MM.1S (cell line): ENCODE measurements at regions not wholly inside any gene's neighbourhood (a gene's known extent, or its start where the extent isn't known, plus 50 kb on each side); places are given as distances from the start of the nearest gene placed in this dataset.

Experiments
- DNase-seq: peaks from one replicate; pipeline ENCODE4 v3.0.0-alpha.2; 2015
- H2AFZ ChIP-seq: fragments of 300-600 bp; sonication (generic); 2 replicates; pipeline ENCODE4 v1.6.0; 2016; ENCODE audit warnings: antibody characterized with exemption, low read length
- H3F3A ChIP-seq: fragments of 300-600 bp; sonication (generic); 2 replicates; pipeline ENCODE4 v1.6.1; 2016; ENCODE audit warnings: mild to moderate bottlenecking, antibody characterized with exemption, low read length, moderate library complexity, mixed read lengths; ENCODE audit not compliant: insufficient read depth
- H3K27ac ChIP-seq: fragments of 300-600 bp; sonication (generic); 2 replicates; pipeline ENCODE4 v1.5.1; 2016; ENCODE audit warnings: mild to moderate bottlenecking, low read length
- H3K27me3 ChIP-seq: fragments of 300-600 bp; sonication (generic); replicated peaks from 2 replicates; pipeline ENCODE4 v1.6.0; 2016; ENCODE audit warnings: low read length; ENCODE audit not compliant: insufficient read depth
- H3K36me3 ChIP-seq: fragments of 300-600 bp; sonication (generic); replicated peaks from 2 replicates; pipeline ENCODE4 v1.6.1; 2016; ENCODE audit warnings: mild to moderate bottlenecking, low read length, mixed read lengths; ENCODE audit not compliant: insufficient read depth
- H3K4me1 ChIP-seq: fragments of 300-600 bp; sonication (generic); 2 replicates; pipeline ENCODE4 v1.6.1; 2016; ENCODE audit warnings: low read length, mixed read lengths
- H3K4me2 ChIP-seq: fragments of 300-600 bp; sonication (generic); 2 replicates; pipeline ENCODE4 v1.6.0; 2016; ENCODE audit warnings: low read depth, low read length
- H3K4me3 ChIP-seq: fragments of 300-600 bp; sonication (generic); 2 replicates; pipeline ENCODE4 v1.5.1; 2016; ENCODE audit warnings: low read length, mixed read lengths
- H3K79me2 ChIP-seq: fragments of 300-600 bp; sonication (generic); 2 replicates; pipeline ENCODE4 v1.6.1; 2016; ENCODE audit warnings: mixed run types, low read length, mixed read lengths
- H3K9ac ChIP-seq: fragments of 300-600 bp; sonication (generic); 2 replicates; pipeline ENCODE4 v1.6.1; 2016; ENCODE audit warnings: low read length, mixed read lengths
- H3K9me2 ChIP-seq: fragments of 300-600 bp; sonication (generic); replicated peaks from 2 replicates; pipeline ENCODE4 v1.6.1; 2016; ENCODE audit warnings: mild to moderate bottlenecking, low read length, mixed read lengths; ENCODE audit not compliant: insufficient read depth
- H3K9me3 ChIP-seq: fragments of 300-600 bp; sonication (generic); replicated peaks from 2 replicates; pipeline ENCODE4 v1.6.1; 2016; ENCODE audit warnings: mild to moderate bottlenecking, low read length, mixed read lengths; ENCODE audit not compliant: insufficient read depth
- H4K20me1 ChIP-seq: fragments of 300-600 bp; sonication (generic); 2 replicates; pipeline ENCODE4 v1.6.1; 2016; ENCODE audit warnings: mild to moderate bottlenecking, low read length, moderate library complexity, mixed read lengths; ENCODE audit not compliant: insufficient read depth
- EZH2 ChIP-seq: fragments of 300-600 bp; sonication (generic); optimal IDR thresholded peaks from 2 replicates; pipeline ENCODE3; 2017; ENCODE audit warnings: low read depth, mild to moderate bottlenecking, antibody characterized with exemption, low read length, mixed read lengths
- EZH2phosphoT487 ChIP-seq: fragments of 300-600 bp; sonication (generic); IDR thresholded peaks from 2 replicates; pipeline ENCODE4 v1.6.1; 2018; ENCODE audit warnings: antibody characterized with exemption, low read length
- TF ChIP-seq, protein P1 (sequence below): fragments of 300-600 bp; sonication (generic); IDR thresholded peaks from 2 replicates; pipeline ENCODE4 v1.5.1; 2016; ENCODE audit warnings: antibody characterized with exemption, low read length, mixed read lengths

DNA sequence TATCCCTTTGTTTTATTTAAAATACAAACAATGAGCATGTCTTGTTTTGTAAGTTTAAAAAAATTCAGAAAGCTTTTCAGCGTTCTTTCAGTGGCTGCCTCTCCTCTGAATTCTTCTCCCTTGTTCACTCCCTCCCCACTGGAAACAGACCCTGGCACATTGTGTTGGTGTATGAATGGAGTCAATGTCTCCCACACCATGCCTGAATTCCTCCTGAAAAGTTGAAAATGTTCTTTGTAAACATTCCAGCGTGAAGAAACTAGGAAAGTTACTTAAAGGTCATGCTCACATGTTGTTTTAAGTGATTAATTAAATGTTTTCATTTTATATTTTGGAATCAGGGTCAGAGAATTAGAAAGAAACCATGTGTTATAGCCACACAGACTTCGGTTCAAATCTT lies 136.9 kb upstream of the DYNLRB2 start:
- no peaks in the 10 kb centered on the region for H4K20me1 ChIP-seq
- H3K4me3 ChIP-seq = no peak overlapping the region
- H3K4me2 ChIP-seq = no peak overlapping the region
- H3K9me3 ChIP-seq = no peaks in the 10 kb centered on the region
- DNase-seq = no peak
- no peak overlapping the region for H3K27ac ChIP-seq
- no peaks in the 10 kb centered on the region for H3K79me2 ChIP-seq
- no peak overlapping the region for H2AFZ ChIP-seq
- no peak for TF ChIP-seq EZH2
- TF ChIP-seq, protein P1, sequence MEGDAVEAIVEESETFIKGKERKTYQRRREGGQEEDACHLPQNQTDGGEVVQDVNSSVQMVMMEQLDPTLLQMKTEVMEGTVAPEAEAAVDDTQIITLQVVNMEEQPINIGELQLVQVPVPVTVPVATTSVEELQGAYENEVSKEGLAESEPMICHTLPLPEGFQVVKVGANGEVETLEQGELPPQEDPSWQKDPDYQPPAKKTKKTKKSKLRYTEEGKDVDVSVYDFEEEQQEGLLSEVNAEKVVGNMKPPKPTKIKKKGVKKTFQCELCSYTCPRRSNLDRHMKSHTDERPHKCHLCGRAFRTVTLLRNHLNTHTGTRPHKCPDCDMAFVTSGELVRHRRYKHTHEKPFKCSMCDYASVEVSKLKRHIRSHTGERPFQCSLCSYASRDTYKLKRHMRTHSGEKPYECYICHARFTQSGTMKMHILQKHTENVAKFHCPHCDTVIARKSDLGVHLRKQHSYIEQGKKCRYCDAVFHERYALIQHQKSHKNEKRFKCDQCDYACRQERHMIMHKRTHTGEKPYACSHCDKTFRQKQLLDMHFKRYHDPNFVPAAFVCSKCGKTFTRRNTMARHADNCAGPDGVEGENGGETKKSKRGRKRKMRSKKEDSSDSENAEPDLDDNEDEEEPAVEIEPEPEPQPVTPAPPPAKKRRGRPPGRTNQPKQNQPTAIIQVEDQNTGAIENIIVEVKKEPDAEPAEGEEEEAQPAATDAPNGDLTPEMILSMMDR = no peak
- no peak for TF ChIP-seq EZH2phosphoT487
- H3F3A ChIP-seq = no peaks in the 10 kb centered on the region
- H3K9ac ChIP-seq = no peak overlapping the region
- no peaks in the 10 kb centered on the region for H3K4me1 ChIP-seq
- no peaks in the 10 kb centered on the region for H3K9me2 ChIP-seq
- no peaks in the 10 kb centered on the region for H3K27me3 ChIP-seq
- H3K36me3 ChIP-seq = no peaks in the 10 kb centered on the region

DNA sequence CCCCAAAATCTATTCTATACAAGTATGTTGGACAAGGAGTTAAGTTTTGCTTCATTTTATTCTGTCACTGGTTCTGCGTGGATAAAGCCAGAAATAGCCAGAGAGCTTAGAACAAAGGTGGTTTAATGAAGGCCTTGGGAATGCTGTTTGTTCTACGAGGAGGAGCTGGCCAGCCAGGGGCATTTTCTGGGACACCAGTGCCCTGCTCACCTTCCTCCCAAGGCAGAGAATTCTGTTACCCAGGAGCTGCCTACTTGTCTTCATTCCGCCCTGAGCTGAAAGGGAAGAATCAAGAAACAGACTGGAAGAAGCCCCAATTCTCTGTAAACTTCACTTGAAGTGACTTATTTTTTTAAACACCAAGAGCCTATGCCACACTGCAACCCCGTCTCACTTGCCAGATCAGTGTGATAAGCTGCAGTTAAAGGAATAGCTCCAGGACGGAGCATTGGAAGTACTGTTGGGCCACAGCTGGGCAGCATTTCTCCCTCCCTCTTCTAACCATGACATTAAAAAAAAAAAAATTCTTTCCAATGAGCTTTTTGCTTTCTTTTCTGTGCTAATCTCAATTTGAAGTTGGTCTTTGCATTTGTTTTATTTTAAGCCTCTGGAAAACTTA lies 149.8 kb upstream of the DYNLRB2 start:
- no peaks in the 10 kb centered on the region for H3K27me3 ChIP-seq
- H3K36me3 ChIP-seq = no peaks in the 10 kb centered on the region
- H3K9ac ChIP-seq = no peak overlapping the region
- no peaks in the 10 kb centered on the region for H3K79me2 ChIP-seq
- DNase-seq = no peak
- no peaks in the 10 kb centered on the region for H3K9me2 ChIP-seq
- H3K9me3 ChIP-seq = no peaks in the 10 kb centered on the region
- H3K4me3 ChIP-seq = no peak overlapping the region
- H3F3A ChIP-seq = no peaks in the 10 kb centered on the region
- no peaks in the 10 kb centered on the region for H4K20me1 ChIP-seq
- no peaks in the 10 kb centered on the region for H3K4me1 ChIP-seq
- no peak overlapping the region for H3K27ac ChIP-seq
- no peak overlapping the region for H3K4me2 ChIP-seq
- H2AFZ ChIP-seq = no peak overlapping the region
- no peak for TF ChIP-seq EZH2phosphoT487
- TF ChIP-seq EZH2 = no peak
- TF ChIP-seq, protein P1 = no peak

- no peak overlapping the region for H3K9ac ChIP-seq
- no peaks in the 10 kb centered on the region for H3K9me2 ChIP-seq
- no peaks in the 10 kb centered on the region for H3K79me2 ChIP-seq
- H3K36me3 ChIP-seq = no peaks in the 10 kb centered on the region
- H4K20me1 ChIP-seq = no peaks in the 10 kb centered on the region
- no peak overlapping the region for H3K27ac ChIP-seq
- no peaks in the 10 kb centered on the region for H3K4me1 ChIP-seq
- H3K4me2 ChIP-seq = no peak overlapping the region
- no peak overlapping the region for H2AFZ ChIP-seq
- H3K27me3 ChIP-seq = no peaks in the 10 kb centered on the region
- no peaks in the 10 kb centered on the region for H3F3A ChIP-seq
- H3K9me3 ChIP-seq = no peaks in the 10 kb centered on the region
- no peak for DNase-seq
- H3K4me3 ChIP-seq = no peak overlapping the region
- TF ChIP-seq, protein P1 = no peak
- TF ChIP-seq EZH2phosphoT487 (no peak), EZH2 (no peak)
Observed at GRCh38 chr16:80390046-80390445, 150.7 kb upstream of the DYNLRB2 start.
